ENCODE measurements at regions not wholly inside any gene's neighbourhood (a gene's known extent, or its start where the extent isn't known, plus 50 kb on each side); places are given as distances from the start of the nearest gene placed in this dataset.
"Not testable (repeated sequence)": the region's sequence is repeated elsewhere in the genome, so short reads cannot be mapped to it uniquely, and the experiment has no call there.

GRCh38 chr18:22711192-22711685 is 221.9 kb upstream of the RBBP8 start:
- no peak for DNase-seq (ENCODE audit: extremely low spot score)
- ChIA-PET POLR2A (no interaction called here), CTCF (no interaction called here)
- no peak for TF ChIP-seq CTCF (IDR thresholded peaks at IDR 0.05; ENCODE audit: control extremely low read depth, extremely low read depth, low read depth, missing control alignments)

- POLR2A ChIA-PET: no interaction called here
- CTCF ChIA-PET: interaction anchor here (1.0 kb wide), 1 partner anchor 9 kb away, joined by 5 read pairs; no protein-coding TSS in a partner anchor
- no peak for DNase-seq (ENCODE audit: extremely low spot score)
- no peak for TF ChIP-seq CTCF (IDR thresholded peaks at IDR 0.05; ENCODE audit: control extremely low read depth, extremely low read depth, low read depth, missing control alignments)
Measured at GRCh38 chr18:22713511-22713910, 219.6 kb upstream of the RBBP8 start.

- CTCF ChIA-PET: interaction anchor here (1.2 to 2.3 kb wide), 6 partner anchors 10 to 189 kb away, joined by 3 to 11 read pairs (median 4); no protein-coding TSS in a partner anchor
- DNase-seq (ENCODE audit: extremely low spot score); POLR2A ChIA-PET: not testable (repeated sequence)
Measured at GRCh38 chr18:22717536-22717935, 215.6 kb upstream of the RBBP8 start.

- ChIA-PET CTCF (interaction anchor here (1.0 kb wide), 1 partner anchor 9 kb away, joined by 4 read pairs; no protein-coding TSS in a partner anchor), POLR2A (no interaction called here)
- TF ChIP-seq CTCF (IDR thresholded peaks at IDR 0.05; ENCODE audit: control extremely low read depth, extremely low read depth, low read depth, missing control alignments): no peak
- DNase-seq (ENCODE audit: extremely low spot score): no peak
Measured at GRCh38 chr18:22723221-22723620, 209.9 kb upstream of the RBBP8 start.

GRCh38 chr18:22723773-22724172 is 209.4 kb upstream of the RBBP8 start:
- POLR2A ChIA-PET: no interaction called here
- no peak for DNase-seq (ENCODE audit: extremely low spot score)
- CTCF ChIA-PET: interaction anchor here (1.0 to 3.3 kb wide), 2 partner anchors 8 to 12 kb away, joined by 4 to 15 read pairs; no protein-coding TSS in a partner anchor
- no peak for TF ChIP-seq CTCF (IDR thresholded peaks at IDR 0.05; ENCODE audit: control extremely low read depth, extremely low read depth, low read depth, missing control alignments)

GRCh38 chr18:22726469-22726868 is 206.7 kb upstream of the RBBP8 start:
- DNase-seq (ENCODE audit: extremely low spot score): no peak
- ChIA-PET CTCF (interaction anchor here (1.2 to 3.3 kb wide), 2 partner anchors 10 to 21 kb away, joined by 3 to 15 read pairs; no protein-coding TSS in a partner anchor), POLR2A (no interaction called here)
- no peak for TF ChIP-seq CTCF (IDR thresholded peaks at IDR 0.05; ENCODE audit: control extremely low read depth, extremely low read depth, low read depth, missing control alignments)

- no peak for DNase-seq (ENCODE audit: extremely low spot score)
- TF ChIP-seq CTCF (IDR thresholded peaks at IDR 0.05; ENCODE audit: control extremely low read depth, extremely low read depth, low read depth, missing control alignments): no peak
- ChIA-PET POLR2A (no interaction called here), CTCF (no interaction called here)
Measured at GRCh38 chr18:22728016-22728415, 205.1 kb upstream of the RBBP8 start.

All from GM10248 (cell line).